Activated naive CD4-positive, alpha-beta T cell treated with Interleukin-2 at 50 U/mL for 16 hours (primary cell): ENCODE measurements at regions not wholly inside any gene's neighbourhood (a gene's known extent, or its start where the extent isn't known, plus 50 kb on each side); places are given as distances from the start of the nearest gene placed in this dataset.
"Not testable (repeated sequence)": the region's sequence is repeated elsewhere in the genome, so short reads cannot be mapped to it uniquely, and the experiment has no call there.

Experiments used
- DNase-seq: peaks from one replicate; pipeline ENCODE4 v3.0.0-alpha.2; 2020

DNA sequence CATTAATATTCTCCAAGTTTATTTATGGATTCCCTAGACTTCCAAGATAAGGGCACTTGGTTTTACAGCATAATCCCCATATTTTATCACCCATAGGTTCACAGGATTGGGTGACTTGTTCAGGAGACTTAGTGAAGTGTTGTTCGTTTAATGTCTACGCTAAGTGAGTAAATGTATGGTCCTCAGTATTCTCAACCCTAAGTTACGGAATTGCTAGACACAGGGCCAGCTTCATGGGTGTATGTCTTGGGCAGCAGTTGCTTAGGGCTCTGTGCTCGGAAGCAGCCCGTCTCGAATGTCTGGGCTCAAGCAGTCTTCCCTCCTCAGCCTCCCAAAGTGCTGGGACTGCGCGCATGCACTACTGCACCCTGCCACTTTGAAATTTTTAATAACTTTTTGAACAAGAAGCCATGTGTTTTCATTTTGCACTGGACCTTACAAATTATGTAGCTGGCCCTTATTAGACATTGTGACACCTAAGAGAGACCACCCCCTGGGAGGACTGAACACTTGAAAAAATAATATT is 91.5 kb upstream of the ZNF217 start:
- DNase-seq, result no peak

DNA sequence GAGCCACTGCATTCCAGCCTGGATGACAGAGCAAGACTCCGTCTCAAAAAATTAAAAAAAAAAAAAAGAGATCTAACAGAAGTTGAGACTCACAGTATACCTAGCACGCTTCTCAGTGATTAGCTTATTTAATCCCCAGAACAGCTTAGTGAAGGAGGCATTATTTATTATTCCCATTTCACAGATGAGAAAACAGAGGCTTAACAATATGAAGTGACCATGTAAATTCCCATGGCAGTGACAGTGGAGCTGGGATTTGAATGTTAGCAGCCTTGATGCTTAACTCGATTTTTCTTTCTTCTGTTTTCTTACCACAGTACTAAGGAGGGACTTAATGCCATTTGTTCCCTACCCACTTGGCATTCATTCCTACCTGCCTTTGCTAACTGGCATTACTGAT is 89.9 kb upstream of the ZNF217 start:
- no peak for DNase-seq

GRCh38 chr20:53681352-53682212 is 87.9 kb upstream of the ZNF217 start:
- DNase-seq, result no peak

DNA sequence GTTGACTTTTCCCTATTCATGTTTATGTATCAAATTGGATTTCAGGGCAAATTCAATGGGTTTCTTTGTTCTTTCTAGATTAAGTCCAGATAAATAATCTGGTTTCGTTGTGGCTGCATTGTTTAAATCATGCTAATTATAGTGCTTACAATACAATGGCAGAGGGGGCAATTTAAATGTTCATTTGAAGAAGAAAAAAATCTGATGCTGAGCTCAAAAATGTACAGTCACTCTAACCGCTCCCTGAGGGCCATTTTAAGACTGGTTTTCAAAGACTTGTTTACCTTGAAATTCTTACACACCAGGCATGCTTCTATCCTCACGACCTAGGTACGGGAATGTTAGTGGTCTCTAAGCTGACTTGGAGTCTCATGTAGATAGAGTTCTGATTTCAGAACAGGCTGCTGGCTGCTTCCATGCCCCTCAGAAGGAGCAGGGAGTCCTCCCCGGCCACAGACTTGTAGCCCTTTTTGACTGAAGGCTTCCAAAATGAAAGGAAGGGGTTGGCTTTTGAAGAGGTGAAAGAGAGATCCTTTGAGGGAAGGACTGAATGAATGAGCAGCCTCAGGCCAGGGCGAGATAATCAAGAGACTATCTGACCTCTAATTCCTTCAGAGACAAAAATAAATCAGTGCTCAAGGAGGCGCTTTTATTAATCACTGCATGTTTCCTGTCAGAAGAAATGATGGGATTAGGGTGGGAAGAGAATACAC is 86.1 kb upstream of the ZNF217 start:
- no peak for DNase-seq

DNA sequence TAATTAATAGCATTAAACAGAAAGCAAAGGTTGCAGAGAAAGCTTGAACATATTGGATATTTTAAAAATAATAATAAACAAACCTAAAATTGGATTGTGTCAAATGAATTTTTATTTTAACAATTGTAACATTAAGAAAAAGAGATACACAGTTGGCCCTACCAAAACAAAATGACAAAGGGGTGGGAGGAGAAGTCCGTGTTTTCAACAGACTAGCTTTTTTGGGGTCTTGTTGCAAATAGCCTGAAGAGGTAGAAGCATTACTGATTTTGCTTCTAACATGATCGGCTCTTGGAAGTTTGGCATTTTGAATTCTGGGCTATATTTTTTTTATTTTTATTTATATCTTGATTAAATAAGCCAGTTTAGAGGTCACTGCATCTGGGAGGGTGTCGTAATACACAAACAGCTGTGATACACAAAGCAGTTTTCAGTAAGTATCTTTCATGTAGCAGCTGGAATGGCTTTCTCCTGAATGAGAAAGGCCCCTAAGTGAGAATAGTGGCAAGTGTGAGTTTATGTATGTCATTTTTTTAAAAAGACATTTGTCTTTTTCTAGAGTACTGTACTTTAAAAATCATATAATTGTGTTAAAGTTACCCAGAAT is 85.5 kb upstream of the ZNF217 start:
- no peak for DNase-seq

DNA sequence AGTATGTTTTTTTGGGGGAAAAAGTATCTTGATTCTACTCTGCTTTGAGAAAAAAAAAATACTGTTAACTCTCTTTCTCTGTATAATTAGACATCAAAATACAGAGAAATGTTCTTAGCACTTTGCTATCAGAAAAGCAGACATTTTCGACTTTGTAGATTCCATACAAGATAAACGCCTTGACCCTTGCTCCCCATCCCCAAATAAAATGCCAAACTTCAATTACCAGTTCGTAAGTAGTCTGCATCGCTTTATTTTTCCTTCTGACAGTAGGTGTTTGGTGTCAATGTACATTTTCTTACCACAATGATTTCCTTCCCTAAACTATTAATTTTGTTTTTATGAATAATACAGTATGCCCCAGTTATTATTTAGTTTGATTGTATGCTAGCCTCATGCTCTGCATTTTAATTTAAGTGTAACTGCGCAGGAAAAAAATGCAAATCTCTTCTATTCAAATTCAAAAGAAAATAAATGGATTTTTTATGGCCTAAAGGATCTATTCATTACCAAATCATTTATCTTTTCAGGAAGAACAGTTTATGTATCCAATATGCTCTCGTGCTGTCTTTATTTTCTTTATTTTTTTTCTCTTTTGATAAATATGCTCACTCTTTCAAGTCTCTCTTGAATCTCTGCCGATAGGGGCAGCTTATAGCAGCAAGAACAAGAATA is 84.8 kb upstream of the ZNF217 start:
- DNase-seq, result no peak

GRCh38 chr20:53677447-53678314 is 84.0 kb upstream of the ZNF217 start:
- DNase-seq, result no peak

DNA sequence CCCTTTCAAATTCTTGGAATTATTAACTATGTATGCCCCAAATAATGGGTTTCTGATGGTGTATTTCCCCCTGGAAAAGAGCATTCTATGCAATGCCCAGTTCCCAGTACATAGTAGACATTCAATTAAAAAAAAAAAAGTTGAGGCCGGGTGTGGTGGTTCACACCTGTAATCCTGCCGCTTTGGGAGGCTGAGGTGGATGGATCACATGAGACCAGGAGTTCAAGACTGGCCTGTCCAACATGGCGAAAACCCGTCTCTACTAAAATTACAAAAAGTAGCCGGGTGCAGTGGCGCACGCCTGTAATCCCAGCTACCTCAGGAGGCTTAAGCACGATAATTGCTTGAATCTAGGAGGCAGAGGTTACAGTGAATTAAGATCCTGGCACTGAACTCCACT is 83.3 kb upstream of the ZNF217 start:
- no peak for DNase-seq

- no peak for DNase-seq
These were observed 82.8 kb upstream of the ZNF217 start for GRCh38 chr20:53676519-53676822.

GRCh38 chr20:53672484-53673129 is 79.0 kb upstream of the ZNF217 start:
- no peak for DNase-seq

GRCh38 chr20:53671370-53671769 is 77.7 kb upstream of the ZNF217 start:
- DNase-seq, result no peak

DNA sequence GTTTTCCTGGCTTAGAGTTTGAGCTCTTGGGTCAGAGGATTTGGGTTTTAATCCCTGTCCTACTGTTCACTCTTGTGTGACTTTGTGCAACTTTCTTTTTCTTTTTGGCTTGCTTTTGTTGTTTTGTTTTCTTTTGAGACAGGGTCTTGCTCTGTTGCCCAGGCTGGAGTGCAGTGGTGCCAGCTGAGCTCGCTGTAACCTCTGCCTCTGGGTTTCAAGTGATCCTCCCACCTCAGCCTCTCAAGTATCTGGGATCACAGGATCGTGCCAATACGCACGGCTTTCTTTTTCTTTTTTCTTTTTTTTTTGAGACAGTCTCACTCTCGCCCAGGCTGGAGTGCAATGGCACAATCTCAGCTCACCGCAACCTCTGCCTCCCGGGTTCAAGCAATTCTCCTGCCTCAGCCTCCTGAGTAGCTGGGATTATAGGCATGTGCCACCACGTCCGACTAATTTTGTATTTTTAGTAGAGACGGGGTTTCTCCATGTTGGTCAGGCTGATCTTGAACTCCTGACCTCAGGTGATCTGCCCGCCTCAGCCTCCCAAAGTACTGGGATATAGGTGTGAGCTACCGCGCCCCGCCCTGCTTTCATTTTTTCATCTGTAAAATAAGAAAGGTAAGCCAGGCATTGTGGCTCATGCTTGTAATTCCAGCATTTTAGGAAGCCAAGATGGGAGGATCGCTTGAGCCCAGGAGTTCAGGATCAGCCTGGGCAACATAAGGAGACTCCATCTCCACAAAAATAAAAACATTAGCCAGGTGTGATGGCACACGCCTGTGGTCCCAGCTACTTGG is 76.1 kb upstream of the ZNF217 start:
- DNase-seq, result not testable (repeated sequence)

DNA sequence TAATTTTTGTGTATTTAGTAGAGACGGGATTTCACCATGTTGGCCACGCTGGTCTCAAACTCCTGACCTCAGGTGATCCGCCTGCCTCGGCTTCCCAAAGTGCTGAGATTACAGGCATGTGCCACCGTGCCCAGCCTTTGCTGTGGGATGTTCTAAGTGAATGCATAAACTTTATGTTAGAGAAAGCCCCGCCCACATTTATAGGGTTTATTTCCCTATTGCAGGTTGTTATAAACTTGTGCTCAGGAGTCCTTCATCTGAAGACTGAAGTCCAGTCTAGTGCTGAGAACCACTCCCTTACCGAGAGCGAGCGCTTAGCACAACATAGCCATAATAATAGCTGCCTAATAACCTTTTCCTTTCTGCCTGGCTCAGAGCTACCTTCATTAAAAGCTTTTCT is 75.4 kb upstream of the ZNF217 start:
- DNase-seq, result no peak

DNA sequence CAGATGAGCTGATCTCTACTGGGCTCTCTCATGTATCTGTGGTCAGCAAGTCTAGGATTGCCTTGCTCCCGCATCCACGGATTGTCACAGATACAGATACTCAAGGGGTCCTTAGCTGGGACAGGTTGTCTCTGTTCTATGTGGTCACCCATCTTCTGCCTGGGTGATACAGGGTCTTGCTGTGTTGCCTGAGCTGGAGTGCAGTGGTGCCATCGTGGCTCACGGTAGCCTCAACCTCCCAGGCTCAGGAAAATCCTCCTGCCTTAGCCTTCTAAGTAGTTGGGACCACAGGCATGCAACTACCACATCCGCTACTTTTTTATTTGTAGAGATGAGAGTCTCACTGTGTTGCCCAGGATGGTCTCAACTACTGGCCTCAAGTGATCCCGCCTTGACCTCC is 72.5 kb upstream of the ZNF217 start:
- no peak for DNase-seq

- DNase-seq, result no peak
These were observed 70.5 kb upstream of the ZNF217 start for GRCh38 chr20:53664121-53664520.

GRCh38 chr20:53663521-53663920 is 69.9 kb upstream of the ZNF217 start:
- not testable (repeated sequence) for DNase-seq

DNA sequence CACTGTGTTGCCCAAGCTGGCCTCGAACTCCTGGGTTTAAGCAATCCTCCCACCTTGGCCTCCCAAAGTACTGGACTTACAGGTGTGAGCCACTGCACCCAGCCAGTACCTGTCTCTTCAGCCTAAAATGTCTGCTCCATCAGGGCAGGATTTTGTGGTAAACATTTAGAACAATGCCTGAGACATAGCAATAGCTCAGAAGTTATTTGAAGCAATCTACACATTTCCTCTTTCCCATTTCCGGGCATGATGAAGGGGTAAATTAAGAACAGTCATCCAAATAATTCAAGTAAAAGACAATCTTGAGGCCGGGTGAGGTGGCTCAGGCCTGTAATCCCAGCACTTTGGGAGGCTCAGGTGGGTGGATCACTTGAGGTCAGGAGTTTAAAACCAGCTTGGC is 69.0 kb upstream of the ZNF217 start:
- no peak for DNase-seq

- no peak for DNase-seq
These were observed 67.3 kb upstream of the ZNF217 start for GRCh38 chr20:53660947-53661381.

DNA sequence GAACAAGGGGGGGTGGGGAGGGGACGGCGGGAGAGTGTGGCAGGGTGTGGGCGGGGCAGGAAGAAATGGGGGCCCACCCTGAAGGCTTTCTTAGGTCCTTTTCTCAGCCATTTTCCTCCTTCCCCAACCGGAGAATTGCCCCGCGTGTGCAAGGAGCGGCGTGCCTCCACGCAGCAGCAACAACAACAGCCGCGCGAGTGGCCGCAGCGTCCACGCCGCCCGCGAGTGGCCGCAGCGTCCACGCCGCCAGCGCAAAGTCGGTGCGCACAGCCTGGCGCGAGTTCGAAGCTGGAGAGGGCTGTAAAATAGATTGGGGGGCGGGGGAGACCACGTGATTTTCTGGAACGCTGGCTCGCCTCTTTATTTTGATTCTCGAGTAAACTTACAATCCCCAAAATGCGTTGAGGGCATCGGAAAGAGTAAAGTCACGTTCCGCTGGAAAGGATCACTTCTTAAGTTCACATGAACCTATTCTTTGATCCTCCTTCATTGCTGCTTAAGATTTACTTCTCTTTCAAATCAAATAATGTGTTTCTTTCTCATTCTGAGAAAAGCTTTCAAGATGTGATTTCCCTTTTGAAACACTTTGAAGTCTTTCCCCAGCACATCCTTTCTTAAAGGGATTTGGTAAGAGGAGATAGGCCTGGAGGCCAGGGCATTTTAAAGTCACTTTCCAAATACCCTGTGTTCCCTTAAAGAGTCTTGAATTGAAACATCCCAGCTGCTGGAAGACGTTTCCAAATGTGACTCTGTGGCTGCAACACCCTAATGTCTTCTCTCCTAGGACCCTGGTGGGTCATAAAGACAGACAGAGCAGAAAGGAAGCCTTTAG is 66.7 kb upstream of the ZNF217 start:
- DNase-seq, result peak; percentile 44

GRCh38 chr20:53658973-53659372 is 65.3 kb upstream of the ZNF217 start:
- no peak for DNase-seq
